HCT116 (cell line): ENCODE measurements at regions not wholly inside any gene's neighbourhood (a gene's known extent, or its start where the extent isn't known, plus 50 kb on each side); places are given as distances from the start of the nearest gene placed in this dataset.

Experiments
- ATAC-seq: fragments of 200-7000 bp; cut with Tn5 transposase; 2 replicates; pipeline ENCODE4 v1.9.1; 2020; ENCODE audit warnings: mild to moderate bottlenecking, moderate library complexity
- BruUV-seq: library from RNA; stranded (reverse); fragments of 400-500 nt; replicated peaks from 2 replicates; lab custom pipeline; 2021; lab: Mats Ljungman, UMichigan
- CTCF ChIA-PET: fragments of 300-600 bp; sonication (Branson Sonifier 250); formaldehyde crosslinking; loops from one replicate; lab custom pipeline; 2021; ENCODE audit warnings: antibody characterized with exemption; lab: Charles Lee
- POLR2A ChIA-PET: fragments of 300-600, 350-600 bp; sonication (Branson Sonifier 250); formaldehyde crosslinking; loops from one replicate; lab custom pipeline; 2021; ENCODE audit warnings: antibody characterized with exemption; lab: Charles Lee
- RAD21 ChIA-PET, 2 experiments: fragments of 300-600 bp; sonication (Branson Sonifier 250); formaldehyde crosslinking; loops; one replicate each; lab custom pipeline; 2023; ENCODE audit warnings: low total read pairs in 2 of 2; ENCODE audit not compliant: uncharacterized antibody in 2 of 2, unreplicated experiment in 2 of 2, low non-redundant PET in 1 of 2; lab: Charles Lee
- DNase-seq: peaks from one replicate; pipeline ENCODE4 v3.0.0-alpha.2; 2010; ENCODE audit warnings: low read depth, low spot score
- H2AFZ ChIP-seq: fragments of 200-600 bp; shearing (Covaris generic), sonication (generic); 2 replicates; pipeline ENCODE4 v1.6.1; 2017; ENCODE audit warnings: low read depth, mixed run types, mixed read lengths, antibody characterized with exemption, low read length; ENCODE audit not compliant: poor library complexity, severe bottlenecking
- H3K27ac ChIP-seq: 2 replicates; pipeline ENCODE4 v1.5.1; 2012; ENCODE audit warnings: low read depth, low read length
- H3K27me3 ChIP-seq: fragments of 200-600 bp; sonication (generic); 2 replicates; pipeline ENCODE4 v1.6.1; 2016; ENCODE audit warnings: mixed run types, low read length, mixed read lengths; ENCODE audit not compliant: insufficient read depth
- H3K36me3 ChIP-seq, 2 experiments: fragments of 200-500 bp in 1 of 2; fragments of 200-600 bp in 1 of 2; sonication (Bioruptor generic) in 1 of 2; sonication (generic) in 1 of 2; 2 replicates each; pipeline versions ENCODE4 v1.5.1 to v1.6.1; 2014 to 2016; ENCODE audit warnings: low read length in 2 of 2, inconsistent platforms in 1 of 2, mixed read lengths in 1 of 2, mixed run types in 1 of 2; ENCODE audit not compliant: insufficient read depth in 2 of 2, control insufficient read depth in 1 of 2
- H3K4me1 ChIP-seq, 2 experiments: fragments of 200-600 bp in 1 of 2; sonication (generic) in 1 of 2; 2 replicates each; pipeline versions ENCODE4 v1.5.1 to v1.6.1; 2012 to 2017; ENCODE audit warnings: low read length in 2 of 2, inconsistent platforms in 1 of 2, mild to moderate bottlenecking in 1 of 2, mixed read lengths in 1 of 2, mixed run types in 1 of 2, moderate library complexity in 1 of 2; ENCODE audit not compliant: insufficient read depth in 2 of 2, control insufficient read depth in 1 of 2
- H3K4me2 ChIP-seq: fragments of 200-600 bp; sonication (generic); 2 replicates; pipeline ENCODE4 v1.6.1; 2017; ENCODE audit warnings: mixed run types, low read length, mixed read lengths
- H3K4me3 ChIP-seq, 2 experiments: fragments of 200-600 bp in 1 of 2; sonication (generic) in 1 of 2; replicated peaks in 1 of 2; 2 replicates each; pipeline ENCODE4 v1.5.1; 2011 to 2016; ENCODE audit warnings: low read length in 2 of 2, control low read depth in 1 of 2, low read depth in 1 of 2, mild to moderate bottlenecking in 1 of 2, mixed read lengths in 1 of 2, mixed run types in 1 of 2
- H3K79me2 ChIP-seq: fragments of 200-600 bp; sonication (generic); 2 replicates; pipeline ENCODE4 v1.6.1; 2017; ENCODE audit warnings: mild to moderate bottlenecking, mixed run types, low read length, moderate library complexity, mixed read lengths; ENCODE audit not compliant: insufficient read depth
- H3K9ac ChIP-seq: fragments of 200-600 bp; sonication (generic); 2 replicates; pipeline ENCODE4 v1.6.1; 2016; ENCODE audit warnings: low read length, mixed read lengths
- H3K9me2 ChIP-seq: fragments of 200-600 bp; sonication (generic), shearing (Covaris generic); 2 replicates; pipeline ENCODE4 v1.6.1; 2017; ENCODE audit warnings: mixed run types, mild to moderate bottlenecking, moderate library complexity; ENCODE audit not compliant: insufficient read depth
- H3K9me3 ChIP-seq, 2 experiments: fragments of 200-500 bp in 1 of 2; fragments of 200-600 bp in 1 of 2; sonication (Bioruptor generic) in 1 of 2; sonication (generic) in 1 of 2; 2 replicates each; pipeline ENCODE4 v1.6.1; 2014 to 2017; ENCODE audit warnings: low read length in 2 of 2, mixed read lengths in 2 of 2, inconsistent platforms in 1 of 2, low read depth in 1 of 2, mild to moderate bottlenecking in 1 of 2, mixed run types in 1 of 2, moderate library complexity in 1 of 2; ENCODE audit not compliant: control insufficient read depth in 1 of 2, insufficient read depth in 1 of 2
- H4K20me1 ChIP-seq: fragments of 200-600 bp; sonication (generic), shearing (Covaris generic); 2 replicates; pipeline ENCODE4 v1.6.1; 2017; ENCODE audit warnings: mixed run types, mild to moderate bottlenecking, moderate library complexity; ENCODE audit not compliant: insufficient read depth
- ATF3 ChIP-seq: IDR thresholded peaks from 2 replicates; pipeline ENCODE4 v1.6.1; 2012
- CBX3 ChIP-seq: IDR thresholded peaks from 2 replicates; pipeline ENCODE4 v1.6.1; 2012; ENCODE audit warnings: low read depth
- CEBPB ChIP-seq: IDR thresholded peaks from 2 replicates; pipeline ENCODE4 v1.6.1; 2012; ENCODE audit warnings: low read depth
- ELF1 ChIP-seq: IDR thresholded peaks from 2 replicates; pipeline ENCODE4 v1.6.1; 2012; ENCODE audit warnings: low read depth, borderline replicate concordance
- EZH2 ChIP-seq: fragments of 200-600 bp; sonication (generic); IDR thresholded peaks from 2 replicates; pipeline ENCODE4 v1.6.1; 2017; ENCODE audit warnings: antibody characterized with exemption, mixed run types
- MAX ChIP-seq: IDR thresholded peaks from 2 replicates; pipeline ENCODE4 v1.6.1; 2012
- POLR2A ChIP-seq: IDR thresholded peaks from 2 replicates; pipeline ENCODE4 v1.7.0; 2011; ENCODE audit warnings: borderline replicate concordance; ENCODE audit not compliant: insufficient read depth, insufficient read length; ENCODE audit errors: extremely low read depth
- POLR2AphosphoS5 ChIP-seq: IDR thresholded peaks from 2 replicates; pipeline ENCODE4 v1.6.1; 2011; ENCODE audit warnings: mild to moderate bottlenecking, low read depth, low read length, moderate library complexity
- RAD21 ChIP-seq: IDR thresholded peaks from 2 replicates; pipeline ENCODE4 v1.6.1; 2012; ENCODE audit warnings: low read depth, mild to moderate bottlenecking
- SP1 ChIP-seq: IDR thresholded peaks from 2 replicates; pipeline ENCODE4 v1.6.1; 2012; ENCODE audit warnings: low read depth
- SRF ChIP-seq: IDR thresholded peaks from 2 replicates; pipeline ENCODE4 v1.6.1; 2012; ENCODE audit warnings: low read depth
- ZBTB33 ChIP-seq: IDR thresholded peaks from 2 replicates; pipeline ENCODE4 v1.6.1; 2011; ENCODE audit warnings: mild to moderate bottlenecking, low read length, moderate library complexity; ENCODE audit not compliant: insufficient replicate concordance; ENCODE audit errors: extremely low read depth
- ZFX ChIP-seq: fragments of 450-650 bp; IDR thresholded peaks from 2 replicates; pipeline ENCODE4 v1.6.1; 2017
- intact Hi-C: fragments of 100-400 bp; cut with micrococcal nuclease; formaldehyde crosslinking; loops from 2 replicates; pipeline ENCODE4 v1.10.0; 2022

- Histone ChIP-seq H3K4me1 (no peaks in the 10 kb centered on the region), H4K20me1 (no peaks in the 10 kb centered on the region), H3K79me2 (no peaks in the 10 kb centered on the region), H3K4me2 (no peak overlapping the region), H3K27me3 (no peaks in the 10 kb centered on the region), H3K9ac (no peak overlapping the region), H3K36me3 (no peaks in the 10 kb centered on the region), H3K9me3 (no peaks in the 10 kb centered on the region), H3K4me3 (no peak overlapping the region), H3K27ac (no peak overlapping the region), H3K9me2 (no peaks in the 10 kb centered on the region), H2AFZ (no peak overlapping the region)
- ChIA-PET POLR2A (no interaction called here), CTCF (no interaction called here), RAD21 (no interaction called here)
- no peak for DNase-seq
- no peak for ATAC-seq
- TF ChIP-seq RAD21 (no peak), ZFX (no peak), SRF (no peak), MAX (no peak), ELF1 (no peak), EZH2 (no peak), POLR2AphosphoS5 (no peak), SP1 (no peak), ATF3 (no peak), CBX3 (no peak), POLR2A (no peak), CEBPB (no peak), ZBTB33 (no peak)
- intact Hi-C loops, result no loop called here
- BruUV-seq, result no TSS peak
Observed at GRCh38 chr4:1559896-1560650, 124.0 kb downstream of the FAM53A start.
